DND-41 (cell line): ENCODE measurements at regions not wholly inside any gene's neighbourhood (a gene's known extent, or its start where the extent isn't known, plus 50 kb on each side); places are given as distances from the start of the nearest gene placed in this dataset.

ENCODE experiments used
- ATAC-seq: fragments of 200-7000 bp; cut with Tn5 transposase; 3 replicates; pipeline ENCODE4 v1.9.1; 2021; ENCODE audit warnings: low read depth; ENCODE audit not compliant: insufficient read depth
- DNase-seq: peaks from one replicate; pipeline ENCODE4 v3.0.0-alpha.2; 2020
- H2AFZ ChIP-seq: 2 replicates; pipeline ENCODE4 v1.6.0; 2012; ENCODE audit warnings: low read depth, low read length
- H3K27ac ChIP-seq: 2 replicates; pipeline ENCODE4 v1.5.1; 2012; ENCODE audit warnings: low read length, inconsistent platforms
- H3K27me3 ChIP-seq: fragments of 200-600 bp; sonication (generic); 2 replicates; pipeline ENCODE4 v1.6.0; 2012; ENCODE audit warnings: low read length, mild to moderate bottlenecking, inconsistent platforms; ENCODE audit not compliant: insufficient read depth, poor library complexity
- H3K36me3 ChIP-seq: 2 replicates; pipeline ENCODE4 v1.5.1; 2012; ENCODE audit warnings: low read length, inconsistent platforms; ENCODE audit not compliant: insufficient read depth
- H3K4me1 ChIP-seq: 2 replicates; pipeline ENCODE4 v1.5.1; 2012; ENCODE audit warnings: mild to moderate bottlenecking, low read length; ENCODE audit not compliant: insufficient read depth
- H3K4me2 ChIP-seq: 2 replicates; pipeline ENCODE4 v1.6.0; 2012; ENCODE audit warnings: mild to moderate bottlenecking, moderate library complexity, low read length, inconsistent platforms; ENCODE audit not compliant: insufficient read depth
- H3K4me3 ChIP-seq, 2 experiments: fragments of 200-600 bp in 1 of 2; shearing (Covaris generic) in 1 of 2; 2 replicates each; pipeline ENCODE4 v1.5.1; 2012 to 2016; ENCODE audit warnings: inconsistent platforms in 2 of 2, low read length in 2 of 2, mild to moderate bottlenecking in 2 of 2, low read depth in 1 of 2, moderate library complexity in 1 of 2
- H3K79me2 ChIP-seq: 2 replicates; pipeline ENCODE4 v1.6.0; 2012; ENCODE audit warnings: low read length, inconsistent platforms; ENCODE audit not compliant: insufficient read depth
- H3K9ac ChIP-seq: 2 replicates; pipeline ENCODE4 v1.6.0; 2012; ENCODE audit warnings: low read depth, mild to moderate bottlenecking, inconsistent platforms, low read length, moderate library complexity
- H3K9me3 ChIP-seq: 2 replicates; pipeline ENCODE4 v1.5.1; 2012; ENCODE audit warnings: low read length, moderate library complexity, mild to moderate bottlenecking, inconsistent platforms; ENCODE audit not compliant: insufficient read depth, severe bottlenecking
- H4K20me1 ChIP-seq: 2 replicates; pipeline ENCODE4 v1.6.0; 2012; ENCODE audit warnings: low read length; ENCODE audit not compliant: insufficient read depth
- EZH2 ChIP-seq: IDR thresholded peaks from 3 replicates; pipeline ENCODE4 v1.6.1; 2012; ENCODE audit warnings: borderline replicate concordance, low read depth, mild to moderate bottlenecking, moderate library complexity, low read length, inconsistent platforms; ENCODE audit not compliant: severe bottlenecking
- TF ChIP-seq, protein P1 (sequence below): IDR thresholded peaks from 2 replicates; pipeline ENCODE4 v1.5.1; 2012; ENCODE audit warnings: borderline replicate concordance, low read length, moderate library complexity, mild to moderate bottlenecking; ENCODE audit not compliant: poor library complexity, severe bottlenecking; ENCODE audit errors: extremely low read depth

DNA sequence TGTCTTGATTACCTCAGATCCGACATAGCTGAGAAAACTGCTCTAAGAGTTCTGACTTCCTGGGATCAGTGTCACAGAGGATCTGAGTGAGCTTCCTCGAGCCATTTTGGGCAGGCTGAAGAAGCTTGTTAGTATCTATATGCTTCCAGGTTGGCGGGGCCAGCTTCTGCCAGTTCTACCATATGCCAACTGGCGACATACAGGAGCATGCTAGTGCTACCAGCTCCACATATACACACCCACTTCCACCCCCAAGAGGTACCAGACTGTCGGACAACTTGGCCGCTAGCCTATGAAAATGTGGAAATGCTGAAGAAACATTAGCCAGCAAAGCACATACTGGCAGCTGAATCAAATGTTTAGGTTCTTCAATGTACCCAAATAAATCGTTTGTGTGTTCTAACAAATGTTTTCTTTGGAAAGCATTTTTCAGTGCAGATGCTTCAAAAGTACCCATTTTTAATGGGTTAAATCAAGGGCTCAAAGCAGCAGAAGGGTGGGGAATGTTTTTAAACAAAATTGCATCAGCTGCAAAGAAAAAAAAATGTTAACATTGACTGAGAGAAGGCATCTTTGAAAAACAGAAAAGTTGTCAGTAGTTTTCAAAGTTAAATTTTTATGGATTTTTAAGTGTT is 163.7 kb downstream of the KLF12 start:
- peaks cover 5% of the 10 kb centered on the region; the same call in 1 of the 2 replicates for H3K36me3 ChIP-seq
- H4K20me1 ChIP-seq: peaks cover 18% of the 10 kb centered on the region; the same call in 1 of the 2 replicates
- H3K27me3 ChIP-seq: no peaks in the 10 kb centered on the region
- H3K4me1 ChIP-seq: peaks cover 7% of the 10 kb centered on the region; the same call in 1 of the 2 replicates
- no peak overlapping the region for H3K9ac ChIP-seq
- peaks cover 97% of the 10 kb centered on the region for H3K79me2 ChIP-seq
- H3K27ac ChIP-seq: no peak overlapping the region
- H3K4me3 ChIP-seq: no peak overlapping the region
- DNase-seq: no peak
- no peak for ATAC-seq
- H3K9me3 ChIP-seq: no peaks in the 10 kb centered on the region
- no peak overlapping the region for H2AFZ ChIP-seq
- TF ChIP-seq EZH2: no peak
- TF ChIP-seq, protein P1, sequence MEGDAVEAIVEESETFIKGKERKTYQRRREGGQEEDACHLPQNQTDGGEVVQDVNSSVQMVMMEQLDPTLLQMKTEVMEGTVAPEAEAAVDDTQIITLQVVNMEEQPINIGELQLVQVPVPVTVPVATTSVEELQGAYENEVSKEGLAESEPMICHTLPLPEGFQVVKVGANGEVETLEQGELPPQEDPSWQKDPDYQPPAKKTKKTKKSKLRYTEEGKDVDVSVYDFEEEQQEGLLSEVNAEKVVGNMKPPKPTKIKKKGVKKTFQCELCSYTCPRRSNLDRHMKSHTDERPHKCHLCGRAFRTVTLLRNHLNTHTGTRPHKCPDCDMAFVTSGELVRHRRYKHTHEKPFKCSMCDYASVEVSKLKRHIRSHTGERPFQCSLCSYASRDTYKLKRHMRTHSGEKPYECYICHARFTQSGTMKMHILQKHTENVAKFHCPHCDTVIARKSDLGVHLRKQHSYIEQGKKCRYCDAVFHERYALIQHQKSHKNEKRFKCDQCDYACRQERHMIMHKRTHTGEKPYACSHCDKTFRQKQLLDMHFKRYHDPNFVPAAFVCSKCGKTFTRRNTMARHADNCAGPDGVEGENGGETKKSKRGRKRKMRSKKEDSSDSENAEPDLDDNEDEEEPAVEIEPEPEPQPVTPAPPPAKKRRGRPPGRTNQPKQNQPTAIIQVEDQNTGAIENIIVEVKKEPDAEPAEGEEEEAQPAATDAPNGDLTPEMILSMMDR: no peak
- no peak overlapping the region for H3K4me2 ChIP-seq

DNA sequence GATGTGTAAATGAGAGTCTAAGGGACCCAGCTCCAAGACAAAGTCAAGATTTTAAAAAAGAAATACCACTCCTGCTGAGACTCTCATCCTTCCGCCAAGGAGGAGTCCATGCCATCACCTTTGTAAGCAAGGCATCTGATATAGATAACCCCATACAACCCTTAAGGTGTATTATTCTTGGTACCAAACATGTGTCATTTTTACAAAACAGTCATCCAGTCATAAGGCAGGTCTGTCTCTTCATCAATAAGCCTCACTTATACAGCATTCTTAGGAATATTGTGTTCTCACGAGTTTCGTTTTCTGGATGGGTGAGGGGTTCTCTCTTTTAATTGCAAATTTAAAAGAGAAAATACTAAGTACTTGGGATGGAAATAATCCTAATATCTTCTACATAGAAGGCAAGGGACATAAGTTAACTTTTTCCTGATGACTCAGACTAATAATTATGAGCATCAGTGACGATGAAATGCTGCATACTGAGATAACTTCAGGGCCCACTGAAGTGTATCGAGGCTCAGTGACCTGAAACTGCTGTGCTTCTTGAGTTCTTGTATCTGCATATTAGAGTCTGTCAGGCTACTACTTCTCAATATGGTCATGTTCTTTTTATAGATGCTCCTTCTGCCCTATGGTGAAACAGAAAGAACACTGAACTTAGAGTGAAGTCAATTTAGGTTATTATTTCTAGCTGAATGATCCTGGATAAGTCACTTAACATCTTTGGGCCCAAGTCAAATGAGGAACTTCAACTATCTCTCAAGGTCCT is 166.6 kb downstream of the KLF12 start:
- Histone ChIP-seq H3K9me3 (no peaks in the 10 kb centered on the region), H3K9ac (no peak overlapping the region), H3K27me3 (no peaks in the 10 kb centered on the region), H3K4me1 (no peaks in the 10 kb centered on the region), H4K20me1 (peaks cover 15% of the 10 kb centered on the region; the same call in 1 of the 2 replicates), H3K27ac (no peak overlapping the region), H2AFZ (no peak overlapping the region), H3K36me3 (no peaks in the 10 kb centered on the region), H3K4me2 (no peak overlapping the region), H3K79me2 (peaks cover 96% of the 10 kb centered on the region), H3K4me3 (no peak overlapping the region)
- ATAC-seq (no peak), DNase-seq (no peak)
- TF ChIP-seq EZH2: no peak
- TF ChIP-seq, protein P1: no peak

DNA sequence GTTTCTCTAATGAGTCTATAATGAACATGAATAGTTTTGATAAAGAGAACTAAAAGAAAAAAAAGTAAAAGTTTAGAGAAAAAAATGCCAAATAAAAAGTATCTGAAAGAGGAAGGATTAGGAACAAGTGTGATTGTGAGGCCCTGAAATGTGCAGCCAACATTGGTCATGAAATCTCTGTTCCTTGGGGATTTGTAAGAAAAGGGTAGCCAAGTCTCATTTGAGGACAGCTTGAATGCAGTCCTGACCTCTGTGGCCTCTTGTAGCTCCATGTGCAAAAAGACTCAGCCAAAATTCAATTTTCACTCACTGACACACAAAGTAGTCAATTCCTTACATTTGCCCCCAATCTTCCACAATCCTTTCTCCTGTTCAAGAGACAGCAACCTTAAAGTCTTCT is 167.9 kb downstream of the KLF12 start:
- Histone ChIP-seq H3K9me3 (no peaks in the 10 kb centered on the region), H3K79me2 (peaks cover 96% of the 10 kb centered on the region), H3K4me3 (no peak overlapping the region), H3K9ac (no peak overlapping the region), H3K36me3 (peaks cover 4% of the 10 kb centered on the region; the same call in 1 of the 2 replicates), H3K4me2 (no peak overlapping the region), H3K27me3 (no peaks in the 10 kb centered on the region), H3K27ac (no peak overlapping the region), H2AFZ (no peak overlapping the region), H4K20me1 (peaks cover 17% of the 10 kb centered on the region; the same call in 1 of the 2 replicates), H3K4me1 (no peaks in the 10 kb centered on the region)
- DNase-seq: no peak
- no peak for ATAC-seq
- no peak for TF ChIP-seq EZH2
- TF ChIP-seq, protein P1: no peak
